Epidermal melanocyte (primary cell): ENCODE measurements at regions not wholly inside any gene's neighbourhood (a gene's known extent, or its start where the extent isn't known, plus 50 kb on each side); places are given as distances from the start of the nearest gene placed in this dataset.

Source experiments
- DNase-seq: peaks from one replicate; pipeline ENCODE4 v3.0.0; 2011; ENCODE audit warnings: low spot score; ENCODE audit not compliant: insufficient read length

DNA sequence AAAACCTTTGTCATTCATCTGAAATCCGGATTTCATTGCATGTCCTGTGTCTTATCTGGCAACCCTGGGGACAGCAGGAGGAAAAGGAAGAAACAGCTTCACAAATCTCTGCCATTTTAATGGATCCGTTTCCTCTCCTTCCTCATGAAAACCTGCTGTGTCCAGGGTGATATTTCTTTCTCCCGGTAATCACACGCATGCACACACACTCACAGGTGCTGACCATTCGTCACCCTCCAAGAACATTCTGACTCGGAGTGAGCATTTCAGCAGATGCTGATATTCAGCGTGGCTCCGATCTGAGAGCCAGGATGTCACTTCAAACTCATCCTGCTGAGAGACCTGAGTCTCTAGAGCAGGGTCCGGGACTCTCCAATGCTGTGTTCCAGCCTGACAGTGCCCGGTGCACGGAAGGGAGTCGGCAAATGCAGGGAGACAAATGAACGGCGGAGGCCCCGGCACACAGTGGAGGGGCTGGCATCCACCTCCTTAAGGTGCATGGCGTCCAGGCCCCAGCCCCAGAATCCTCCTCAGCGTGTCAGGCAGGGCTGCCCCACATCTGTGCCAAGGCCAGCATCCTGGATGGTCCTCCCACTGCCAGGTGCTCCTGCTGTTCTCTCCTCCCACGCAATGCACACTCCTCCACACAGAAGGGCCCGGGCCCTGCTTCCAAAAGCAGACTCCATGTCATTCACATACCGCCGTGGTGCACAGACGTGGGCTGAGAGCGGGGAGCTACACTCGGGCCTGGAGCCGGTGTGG is 70.7 kb downstream of the RBFOX3 start:
- no peak for DNase-seq

DNA sequence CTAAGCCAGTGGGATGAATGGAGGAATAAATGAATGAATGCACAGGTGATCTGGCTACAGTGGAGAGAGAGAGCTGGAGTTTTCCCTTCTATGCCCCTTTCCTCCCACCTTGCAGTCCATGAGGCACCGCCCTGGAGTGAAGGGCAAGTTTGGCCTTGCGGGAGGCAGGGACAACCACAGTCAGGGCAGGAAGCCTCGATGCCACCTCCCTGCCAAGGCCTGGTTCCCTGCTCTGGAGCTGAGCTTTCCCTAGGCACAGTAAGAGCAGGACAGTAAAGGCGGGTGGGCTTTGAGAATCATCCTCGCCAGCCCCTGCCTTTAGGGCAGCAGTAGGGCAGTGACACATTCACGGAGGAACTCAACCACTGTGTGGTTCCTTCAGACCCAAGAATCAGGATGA is 72.6 kb downstream of the RBFOX3 start:
- DNase-seq = no peak

DNA sequence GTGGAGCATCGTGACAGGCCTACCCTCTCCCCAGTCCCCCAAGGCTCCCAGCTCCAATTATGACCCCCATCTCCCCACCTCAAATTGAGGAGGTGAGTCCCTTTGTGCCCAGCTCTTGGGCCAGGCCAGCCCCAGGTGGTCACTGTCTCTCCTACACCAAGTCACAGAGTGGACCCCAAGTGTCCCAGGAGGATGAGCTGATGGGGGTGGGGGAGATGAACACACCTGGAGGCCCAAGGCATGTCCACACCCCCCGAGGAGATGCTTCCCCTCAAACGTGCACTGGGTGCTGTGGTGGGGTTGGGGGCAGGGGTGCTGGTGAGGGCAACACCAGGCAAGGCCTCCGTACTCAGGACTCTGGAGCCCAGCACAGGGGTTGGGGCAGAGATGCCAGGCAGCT is 73.2 kb downstream of the RBFOX3 start:
- no peak for DNase-seq

DNA sequence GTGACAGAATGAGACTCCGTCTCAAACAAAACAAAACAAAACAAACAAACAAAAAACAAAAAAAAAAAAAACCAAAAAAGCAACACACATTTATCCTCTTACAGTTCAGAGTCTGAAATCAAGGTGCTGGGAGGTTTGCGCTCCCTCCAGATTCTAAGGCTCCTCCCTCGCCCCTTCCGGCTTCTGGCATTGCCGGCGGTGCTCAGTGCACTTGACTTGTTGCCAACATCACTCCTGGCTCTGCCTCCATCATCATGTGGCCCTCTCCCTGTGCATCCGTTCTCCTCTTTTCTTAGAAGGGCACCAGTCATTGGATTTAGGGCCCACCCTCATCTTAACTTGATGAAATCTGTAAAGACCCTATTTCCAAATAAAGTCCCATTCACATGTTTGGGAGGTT is 73.8 kb downstream of the RBFOX3 start:
- DNase-seq = no peak

DNA sequence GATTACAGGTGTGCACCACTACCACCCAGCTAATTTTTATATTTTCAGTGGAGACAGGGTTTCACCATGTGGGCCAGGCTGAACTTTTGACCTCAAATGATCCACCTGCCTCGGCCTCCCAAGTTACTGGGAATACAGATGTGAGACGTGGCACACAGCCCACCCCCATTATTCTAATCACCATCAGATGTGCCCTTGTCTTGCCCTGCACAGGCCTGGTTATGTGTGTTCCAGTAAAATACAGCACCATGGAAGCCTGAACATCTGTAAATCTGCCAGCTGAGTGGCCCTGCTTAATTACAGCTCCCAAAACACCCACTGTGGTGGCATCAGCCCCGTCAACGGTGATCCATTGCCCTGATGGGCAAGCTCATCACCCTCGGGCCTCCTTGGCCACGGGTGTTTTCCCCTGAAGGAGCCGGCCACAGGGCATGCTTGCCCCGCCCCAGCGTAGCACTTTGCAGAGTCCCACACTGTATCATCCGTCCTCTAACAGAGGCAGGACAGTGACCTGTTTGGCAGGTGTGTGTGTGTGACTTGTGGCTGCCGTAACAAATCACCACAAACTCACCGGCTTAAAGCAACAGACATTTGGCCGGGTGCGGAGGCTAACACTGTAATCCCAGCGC is 74.5 kb downstream of the RBFOX3 start:
- no peak for DNase-seq

DNA sequence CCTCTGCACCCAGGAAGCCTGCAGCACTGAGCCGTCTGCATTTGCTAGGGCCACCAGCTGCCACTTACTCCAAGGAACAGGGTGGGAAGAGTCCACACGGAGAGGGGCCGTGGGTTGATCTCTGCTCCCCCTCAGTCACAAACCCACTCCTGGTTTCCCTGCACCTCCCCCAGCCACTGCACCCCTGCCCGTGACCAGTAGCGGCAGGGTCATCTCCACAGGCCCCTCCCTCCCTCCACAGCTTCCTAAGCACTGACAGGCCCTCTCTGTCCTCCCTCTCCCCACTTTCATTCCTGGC is 75.2 kb downstream of the RBFOX3 start:
- DNase-seq = no peak

DNA sequence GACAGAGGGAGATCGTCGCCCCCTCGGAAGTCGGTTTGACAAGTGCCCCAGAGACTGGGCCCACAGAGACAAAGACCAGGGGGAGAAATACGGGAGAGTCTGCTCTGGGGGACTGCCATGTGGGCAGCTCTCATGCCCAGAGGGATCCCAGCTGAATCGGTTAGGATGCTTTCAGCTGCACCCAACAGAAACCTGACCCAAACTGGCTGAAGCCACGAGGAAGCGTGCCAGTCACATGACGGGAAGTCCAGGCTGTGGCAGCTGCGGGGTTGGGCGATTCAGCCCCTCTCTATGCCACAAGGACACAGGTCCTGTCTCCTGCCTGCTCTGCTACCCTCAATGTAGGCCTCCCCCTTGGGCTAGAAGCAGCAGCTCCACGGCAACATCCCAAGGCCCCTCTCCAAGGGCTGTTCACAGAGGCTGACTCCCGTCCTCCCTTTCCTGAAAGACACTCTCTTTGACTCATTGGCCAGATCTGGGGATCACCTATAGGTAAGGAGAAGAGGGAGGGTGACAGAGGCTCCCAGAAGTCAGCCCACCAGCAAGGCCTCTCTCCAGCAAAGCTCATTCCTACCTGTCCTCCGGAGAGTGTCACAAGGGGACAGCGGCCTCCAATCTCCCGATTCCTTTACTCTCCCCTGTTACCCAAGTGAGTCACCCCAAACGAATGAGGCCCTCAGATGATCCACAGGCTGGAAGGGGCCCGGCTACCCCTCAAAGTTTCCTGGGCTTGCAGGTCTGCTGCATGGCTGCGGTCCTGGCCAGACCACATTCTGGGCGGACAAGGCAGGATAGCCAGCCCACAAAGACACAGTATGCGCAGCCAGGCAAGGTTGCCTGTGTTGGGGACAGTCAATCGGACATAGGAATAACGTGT is 75.8 kb downstream of the RBFOX3 start:
- no peak for DNase-seq

DNA sequence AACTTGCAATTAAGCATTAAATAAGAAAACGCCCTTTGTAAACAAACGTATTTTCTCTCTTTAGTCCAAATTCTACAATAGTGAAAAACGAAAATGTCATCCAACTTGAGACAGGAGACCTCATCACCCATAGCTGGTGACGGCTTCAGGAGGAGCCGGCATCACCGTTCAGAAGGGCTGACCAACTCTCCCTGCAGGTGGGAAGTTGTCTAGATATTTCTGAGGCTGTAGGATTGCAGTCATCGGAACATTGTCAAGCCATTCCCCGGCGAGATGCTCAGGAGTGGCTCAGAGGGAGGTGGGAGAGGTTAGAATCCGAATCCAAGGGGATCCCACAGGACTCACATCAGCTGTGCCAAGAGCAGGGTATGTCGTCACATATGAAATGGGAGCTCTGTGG is 76.7 kb downstream of the RBFOX3 start:
- no peak for DNase-seq

DNA sequence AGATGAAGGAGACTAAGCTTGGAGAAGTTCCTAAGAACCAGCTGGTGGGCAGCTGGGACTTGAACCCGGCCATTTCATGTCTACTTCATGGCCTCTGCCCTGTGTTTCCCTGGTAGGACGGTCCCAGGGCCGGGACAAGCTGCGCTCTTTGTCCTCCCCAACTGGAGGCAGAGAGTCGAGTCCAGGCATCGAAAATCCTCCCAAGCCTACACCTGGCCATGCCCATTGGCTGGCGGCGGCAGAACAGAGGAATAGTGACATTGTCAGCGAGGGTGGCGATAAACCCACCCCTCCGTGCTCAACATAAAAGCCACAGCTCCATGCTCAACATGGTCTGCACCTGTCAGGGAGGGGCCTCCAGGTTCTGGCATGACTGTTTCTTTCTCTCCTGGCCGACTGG is 77.7 kb downstream of the RBFOX3 start:
- DNase-seq = no peak

DNA sequence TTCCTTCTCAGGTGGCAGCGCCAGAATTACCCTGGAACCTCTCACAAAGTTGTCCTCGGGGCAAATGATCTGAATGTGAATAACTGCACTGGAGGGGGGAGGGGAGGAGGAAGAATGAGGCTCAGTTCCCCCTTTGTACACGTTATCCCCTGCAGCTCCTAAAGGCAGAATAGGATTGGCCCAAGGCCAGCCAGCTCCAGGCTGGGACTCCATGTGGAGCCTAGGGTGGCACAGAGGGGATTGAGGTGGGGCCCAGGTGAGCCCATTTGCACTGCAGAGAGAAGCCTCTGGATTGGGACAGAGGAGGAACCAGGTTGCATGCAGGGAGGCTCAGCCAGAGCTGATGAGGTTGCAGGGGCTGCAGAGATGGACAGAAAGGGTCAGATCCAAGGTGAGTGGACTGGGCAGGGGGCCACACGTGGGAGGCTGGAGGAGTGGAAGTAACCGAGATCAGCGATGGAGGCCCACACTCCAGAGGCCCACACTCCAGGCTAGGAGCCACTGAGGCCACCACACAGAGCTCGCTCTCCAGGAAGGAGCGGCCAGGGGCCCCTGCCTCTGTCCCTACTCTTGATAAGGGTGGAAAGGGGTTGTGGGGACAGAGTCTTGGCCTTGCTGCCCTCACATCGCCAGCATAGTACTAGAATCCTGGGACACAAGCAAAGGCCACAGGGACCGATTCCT is 78.6 kb downstream of the RBFOX3 start:
- no peak for DNase-seq

DNA sequence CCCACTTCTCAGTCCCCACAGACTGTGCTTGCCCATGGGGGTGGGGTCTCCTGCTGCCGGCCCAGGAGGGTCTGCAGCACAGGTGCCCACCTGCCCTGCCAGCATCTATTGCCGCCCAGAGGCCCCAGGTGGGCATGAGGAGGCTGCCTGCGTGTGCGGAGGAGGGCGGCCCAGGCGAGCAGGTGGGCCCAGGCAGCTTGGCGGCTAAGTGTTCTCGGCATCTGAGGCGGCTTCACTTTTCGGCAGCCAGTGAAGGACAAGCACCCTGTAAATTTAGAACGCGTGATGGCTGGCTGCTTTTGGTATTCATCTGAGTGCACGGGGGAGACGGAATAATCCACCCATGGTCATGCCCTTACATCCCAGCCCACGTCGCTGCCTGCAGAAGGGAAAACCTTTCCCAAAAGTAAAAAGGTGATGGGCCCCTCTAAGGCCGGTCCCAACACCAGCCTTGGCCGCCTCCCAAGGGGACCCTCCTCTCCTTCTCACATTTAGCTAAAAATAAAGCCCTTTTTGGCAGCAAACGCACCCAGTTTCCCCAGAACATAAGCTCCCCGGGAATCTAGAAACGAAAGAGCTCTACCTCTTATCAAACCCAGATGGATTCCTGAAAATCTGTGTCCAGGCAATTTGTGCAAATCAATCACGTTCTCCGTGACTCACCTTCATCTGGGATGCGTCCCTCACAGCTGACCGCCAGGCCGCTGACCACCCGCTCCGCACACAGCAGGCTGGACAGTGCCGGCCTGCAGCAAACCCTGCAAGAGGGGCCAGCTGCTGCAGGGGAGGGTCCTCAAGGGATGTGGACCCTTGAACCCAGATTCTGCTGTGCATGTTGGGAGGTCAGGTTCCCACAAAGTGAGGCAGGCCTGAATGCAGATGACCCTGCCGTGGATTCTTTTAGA is 79.4 kb downstream of the RBFOX3 start:
- DNase-seq = no peak

DNA sequence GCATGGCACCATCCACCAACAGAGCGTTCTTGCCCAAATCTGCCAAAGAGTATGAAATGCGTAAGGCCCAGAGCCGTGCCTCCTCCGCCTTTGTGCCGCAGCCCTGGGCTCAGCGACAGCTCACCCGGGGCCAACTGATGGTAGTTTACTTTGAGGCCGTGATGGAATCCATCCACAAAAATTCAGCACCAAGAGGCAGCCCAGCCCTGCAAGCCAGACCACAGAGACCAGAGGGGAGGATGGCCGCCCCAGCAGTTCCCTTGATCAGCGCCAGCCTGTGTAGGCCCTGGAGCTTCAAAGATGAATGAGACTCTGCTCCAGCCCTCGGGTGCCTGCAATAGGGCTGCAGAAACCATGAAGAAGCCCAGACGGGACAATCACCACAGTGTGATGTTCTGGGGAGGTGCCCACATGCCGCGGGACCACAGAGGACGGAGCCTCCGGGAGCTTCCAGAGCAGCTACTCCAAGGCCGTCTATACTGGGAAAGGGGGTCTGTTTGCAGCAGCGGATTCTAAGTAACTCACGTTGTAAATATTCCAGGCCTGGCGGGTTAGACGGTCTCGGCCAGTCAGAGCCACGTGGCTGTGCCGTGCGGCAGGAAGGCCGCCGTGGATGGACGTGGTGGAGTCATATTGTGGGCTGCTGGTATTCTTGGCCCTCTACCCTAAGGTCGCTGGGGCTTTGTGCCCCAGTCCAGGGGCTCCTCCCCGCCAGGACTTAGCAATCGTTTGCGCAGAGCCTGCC is 80.3 kb downstream of the RBFOX3 start:
- DNase-seq = no peak

DNA sequence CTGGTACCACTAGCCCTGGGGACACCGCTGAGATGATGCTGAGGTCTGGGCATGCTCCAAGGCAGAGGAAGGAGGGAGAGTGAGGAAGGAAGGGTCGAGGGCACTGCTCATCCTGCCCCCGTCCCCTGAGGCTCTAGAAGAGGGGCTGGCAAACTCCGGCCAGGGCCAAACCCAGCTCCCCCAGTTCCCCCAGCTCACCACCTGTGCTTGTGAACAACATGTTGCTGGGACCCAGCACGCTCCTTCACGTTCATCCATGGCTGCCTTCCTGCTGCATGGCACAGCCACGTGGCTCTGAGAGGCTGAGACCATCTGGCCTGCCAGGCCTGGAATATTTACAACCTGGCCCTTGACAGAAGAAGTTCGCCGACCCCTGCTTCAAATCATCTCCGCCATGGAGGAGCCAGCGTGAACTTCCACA is 81.2 kb downstream of the RBFOX3 start:
- no peak for DNase-seq

DNA sequence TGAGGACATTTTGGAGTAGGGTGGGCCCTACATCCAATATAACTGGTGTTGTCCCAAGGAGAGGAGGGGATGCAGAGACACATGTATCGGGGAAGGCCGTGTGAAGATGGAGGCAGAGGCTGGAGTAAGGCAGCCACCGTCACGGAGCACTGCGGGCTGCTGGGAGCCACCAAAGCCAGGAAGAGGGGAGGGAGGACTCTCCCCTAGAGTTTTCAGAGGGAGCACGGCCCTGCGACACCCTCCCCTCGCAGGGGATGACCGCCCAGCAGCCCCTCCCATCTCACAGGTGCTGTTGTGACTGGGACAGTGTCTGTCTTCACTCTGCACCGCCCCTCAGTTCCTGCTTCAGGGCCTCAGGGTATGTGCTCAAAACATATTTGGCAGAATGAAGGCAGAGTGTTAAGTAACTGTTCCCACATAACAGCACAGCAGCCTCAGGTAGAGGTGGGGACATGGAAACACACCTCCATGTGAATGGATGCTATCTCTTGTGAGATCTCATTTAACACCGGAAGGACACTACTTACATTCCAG is 82.2 kb downstream of the RBFOX3 start:
- no peak for DNase-seq

DNA sequence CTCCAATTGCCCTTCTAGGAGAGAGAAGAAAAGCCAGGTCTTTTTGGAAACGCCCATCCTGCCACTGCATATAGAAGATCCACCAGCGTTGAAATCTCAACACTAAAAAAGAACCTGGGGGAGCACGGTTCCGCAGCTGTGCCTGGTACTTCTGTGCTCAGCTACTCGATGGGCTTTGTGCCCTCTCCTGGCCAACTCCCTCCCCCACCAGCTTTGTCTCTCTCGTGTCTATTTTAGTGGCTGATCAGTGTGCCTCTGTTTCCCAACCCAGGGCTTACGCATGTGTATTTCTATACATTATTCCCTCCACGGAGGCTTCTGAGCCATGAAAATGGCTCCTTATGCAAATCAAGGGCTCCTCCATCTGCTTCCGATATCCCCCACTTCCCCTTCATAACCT is 83.5 kb downstream of the RBFOX3 start:
- DNase-seq = no peak

DNA sequence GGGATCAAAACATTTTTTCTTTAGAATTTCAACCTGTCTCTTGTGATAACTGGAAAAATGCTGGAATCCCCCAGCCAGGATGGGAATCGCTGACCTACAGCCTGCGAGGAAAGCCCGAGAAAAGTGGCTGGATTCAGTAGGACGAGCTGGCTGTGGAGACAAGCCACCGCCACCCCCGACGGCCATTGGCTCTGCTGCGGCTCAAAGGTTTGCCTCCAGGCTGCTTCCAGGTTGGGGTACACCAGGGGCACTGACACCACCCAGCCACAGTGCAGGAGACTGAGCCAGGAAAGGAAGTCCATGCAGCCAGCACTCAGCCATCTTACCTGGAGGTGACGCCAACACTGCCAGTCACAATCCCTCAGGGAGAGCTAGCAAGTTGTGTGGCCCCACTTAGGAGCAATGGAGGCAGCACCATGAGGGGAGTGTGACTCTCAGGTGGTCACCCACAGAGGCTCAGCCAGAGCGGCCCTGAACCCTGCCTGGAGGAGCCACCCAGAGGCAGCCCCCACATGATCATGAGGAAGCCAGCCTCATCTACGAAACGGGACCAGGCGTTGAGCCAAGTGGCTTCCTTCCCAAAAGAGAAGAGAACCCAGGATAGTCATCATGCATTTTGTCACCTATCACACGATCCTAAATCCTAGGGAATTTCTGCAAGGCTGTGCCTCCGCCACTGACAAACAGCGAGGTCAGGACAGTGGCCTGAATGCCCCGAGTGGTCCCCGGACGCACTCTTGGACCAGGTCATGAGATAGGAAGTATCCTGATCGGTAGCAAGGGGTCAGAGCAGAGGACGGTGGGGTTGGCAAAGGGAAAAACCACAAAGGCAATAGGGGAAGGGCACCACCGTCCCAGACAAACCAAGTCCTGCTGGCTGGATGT is 84.8 kb downstream of the RBFOX3 start:
- no peak for DNase-seq

DNA sequence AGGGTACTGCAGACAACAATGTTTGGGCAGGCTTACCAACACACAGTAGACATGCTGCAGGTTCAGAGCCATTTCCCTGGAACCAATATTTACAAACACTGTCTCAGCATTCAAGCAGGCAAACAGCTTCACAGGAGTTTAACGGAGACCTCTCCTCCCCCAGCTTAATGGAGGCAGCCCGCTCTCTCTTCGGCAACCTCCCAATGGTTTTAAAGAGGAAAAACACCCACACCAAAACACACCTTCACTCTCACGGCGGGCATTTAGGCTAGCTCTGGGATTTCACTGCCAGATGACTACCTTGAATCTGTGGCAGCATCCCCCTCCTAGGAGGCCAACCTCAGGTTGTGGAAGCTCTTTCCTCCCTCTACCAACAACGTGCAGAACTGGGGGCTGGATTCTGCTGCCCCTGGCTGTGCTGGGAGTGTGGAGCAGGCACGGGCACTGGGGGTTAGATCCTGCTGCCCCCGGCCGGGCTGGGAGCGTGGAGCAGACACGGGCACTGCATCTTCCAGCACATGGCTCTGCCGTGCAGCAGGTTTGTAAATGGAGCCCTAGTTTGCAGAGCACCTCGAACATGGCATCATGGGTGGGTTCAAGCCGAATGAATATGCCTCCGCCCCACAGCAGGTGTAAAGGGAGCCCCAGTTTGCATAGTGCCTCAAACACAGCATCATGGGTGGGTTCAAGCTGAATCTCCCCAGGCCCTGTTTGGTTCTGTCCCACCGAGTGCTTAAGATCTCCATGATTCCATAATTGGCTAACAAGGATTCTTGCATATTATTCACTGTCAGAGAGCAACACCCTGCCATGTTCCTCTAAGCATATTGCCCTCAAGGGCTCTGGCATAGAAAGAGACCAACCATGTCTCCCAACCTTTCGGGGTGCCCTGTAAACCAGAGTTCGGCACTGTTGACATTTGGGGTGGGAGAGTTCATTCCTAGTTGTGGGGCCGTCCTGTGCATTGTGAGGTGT is 86.4 kb downstream of the RBFOX3 start:
- DNase-seq = no peak

DNA sequence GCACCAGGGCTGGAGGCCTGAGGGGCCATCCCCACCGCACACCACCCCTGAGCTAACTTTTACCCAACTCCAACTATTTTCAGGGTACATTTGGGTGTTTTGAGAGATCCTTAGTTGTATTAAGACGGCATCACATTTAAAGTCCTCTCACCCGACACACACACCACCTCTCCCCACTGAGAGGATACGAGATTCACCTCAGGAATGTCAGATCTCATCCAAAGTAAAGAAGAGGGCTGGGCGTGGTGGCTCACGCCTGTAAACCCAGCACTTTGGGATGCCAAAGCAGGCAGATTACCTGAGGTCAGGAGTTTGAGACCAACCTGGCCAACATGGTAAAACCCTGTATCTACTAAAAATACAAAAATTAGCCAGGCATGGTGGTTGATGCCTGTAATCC is 88.4 kb downstream of the RBFOX3 start:
- no peak for DNase-seq
